GM23338 (cell line): ENCODE measurements at regions not wholly inside any gene's neighbourhood (a gene's known extent, or its start where the extent isn't known, plus 50 kb on each side); places are given as distances from the start of the nearest gene placed in this dataset.

Source experiments
- ATAC-seq: fragments of 200-7000 bp; cut with Tn5 transposase; 3 replicates; pipeline ENCODE4 v1.9.1; 2020
- DNase-seq: peaks from one replicate; pipeline ENCODE4 v3.0.0-alpha.2; 2015; ENCODE audit warnings: low spot score
- H2AFZ ChIP-seq: fragments of 200-600 bp; sonication (generic); 2 replicates; pipeline ENCODE4 v1.8.0; 2016; ENCODE audit warnings: antibody characterized with exemption, mild to moderate bottlenecking, moderate library complexity
- H3F3A ChIP-seq: fragments of 200-600 bp; sonication (generic); replicated peaks from 2 replicates; pipeline ENCODE4 v1.8.0; 2017; ENCODE audit warnings: antibody characterized with exemption, mixed run types, low read depth
- H3K27ac ChIP-seq: fragments of 200-600 bp; sonication (generic); 2 replicates; pipeline ENCODE4 v1.6.1; 2016; ENCODE audit warnings: low read depth
- H3K27me3 ChIP-seq: fragments of 200-600 bp; sonication (generic); 2 replicates; pipeline ENCODE4 v1.8.0; 2016; ENCODE audit warnings: mild to moderate bottlenecking, mixed run types, moderate library complexity; ENCODE audit not compliant: insufficient read depth
- H3K36me3 ChIP-seq: fragments of 200-600 bp; sonication (generic); 2 replicates; pipeline ENCODE4 v1.8.0; 2016; ENCODE audit warnings: mild to moderate bottlenecking; ENCODE audit not compliant: insufficient read depth
- H3K4me1 ChIP-seq: fragments of 200-600 bp; sonication (generic); 2 replicates; pipeline ENCODE4 v1.8.0; 2016; ENCODE audit warnings: mild to moderate bottlenecking, moderate library complexity; ENCODE audit not compliant: insufficient read depth
- H3K4me2 ChIP-seq: fragments of 200-600 bp; sonication (generic); 2 replicates; pipeline ENCODE4 v1.7.1; 2017; ENCODE audit warnings: mixed run types
- H3K4me3 ChIP-seq: fragments of 200-600 bp; sonication (generic); 2 replicates; pipeline ENCODE4 v1.6.1; 2016; ENCODE audit warnings: mixed run types
- H3K79me2 ChIP-seq: fragments of 200-600 bp; sonication (generic); replicated peaks from 2 replicates; pipeline ENCODE4 v1.8.0; 2017; ENCODE audit warnings: mild to moderate bottlenecking; ENCODE audit not compliant: insufficient read depth
- H3K9me2 ChIP-seq: fragments of 200-600 bp; sonication (generic); 2 replicates; pipeline ENCODE4 v1.8.0; 2017; ENCODE audit not compliant: insufficient read depth
- H4K20me1 ChIP-seq: fragments of 200-600 bp; sonication (generic); replicated peaks from 2 replicates; pipeline ENCODE4 v1.8.0; 2017; ENCODE audit warnings: mild to moderate bottlenecking; ENCODE audit not compliant: insufficient read depth
- H3K27ac Mint-ChIP-seq: 2 replicates; pipeline ENCODE4 v1.8.0; 2020; ENCODE audit warnings: inconsistent platforms, mild to moderate bottlenecking, moderate library complexity, mixed read lengths
- H3K27me3 Mint-ChIP-seq: 3 replicates; pipeline ENCODE4 v1.8.0; 2022; ENCODE audit warnings: low read depth, mild to moderate bottlenecking, moderate library complexity, mixed read lengths, inconsistent platforms; ENCODE audit not compliant: insufficient read depth, poor library complexity
- H3K36me3 Mint-ChIP-seq: 3 replicates; pipeline ENCODE4 v1.8.0; 2021; ENCODE audit warnings: low read depth, mild to moderate bottlenecking, inconsistent platforms, moderate library complexity, mixed read lengths
- H3K4me1 Mint-ChIP-seq: 3 replicates; pipeline ENCODE4 v1.8.0; 2020; ENCODE audit warnings: mild to moderate bottlenecking, inconsistent platforms, mixed read lengths
- H3K4me3 Mint-ChIP-seq: 3 replicates; pipeline ENCODE4 v1.8.0; 2021; ENCODE audit warnings: moderate library complexity, mild to moderate bottlenecking, inconsistent platforms, mixed read lengths
- H3K9me3 Mint-ChIP-seq: 3 replicates; pipeline ENCODE4 v1.8.0; 2020; ENCODE audit warnings: moderate library complexity, mild to moderate bottlenecking, inconsistent platforms, mixed read lengths
- CREB1 ChIP-seq: fragments of 250-450 bp; sonication (Bioruptor Pico); IDR thresholded peaks from 2 replicates; pipeline ENCODE4 v1.5.0; 2020; ENCODE audit warnings: low read depth, mild to moderate bottlenecking, moderate library complexity
- EZH2 ChIP-seq: fragments of 200-600 bp; sonication (generic); IDR thresholded peaks from one replicate; pipeline ENCODE4 v1.8.0; 2017; ENCODE audit warnings: antibody characterized with exemption, mild to moderate bottlenecking, low read depth; ENCODE audit not compliant: unreplicated experiment
- EZH2phosphoT487 ChIP-seq: fragments of 200-600 bp; sonication (generic); IDR thresholded peaks from one replicate; pipeline ENCODE4 v1.8.1; 2018; ENCODE audit warnings: antibody characterized with exemption; ENCODE audit not compliant: unreplicated experiment
- JUNB ChIP-seq: IDR thresholded peaks from one replicate; pipeline ENCODE4 v1.6.1; 2016; ENCODE audit warnings: antibody characterized with exemption; ENCODE audit not compliant: unreplicated experiment
- NANOG ChIP-seq: IDR thresholded peaks from 2 replicates; pipeline ENCODE4 v1.6.1; 2016; ENCODE audit warnings: antibody characterized with exemption, borderline replicate concordance
- POLR2AphosphoS5 ChIP-seq: IDR thresholded peaks from 2 replicates; pipeline ENCODE4 v1.6.1; 2016; ENCODE audit warnings: antibody characterized with exemption, low read depth
- REST ChIP-seq: IDR thresholded peaks from one replicate; pipeline ENCODE4 v1.6.1; 2018; ENCODE audit warnings: antibody characterized with exemption; ENCODE audit not compliant: unreplicated experiment
- STAT1 ChIP-seq: IDR thresholded peaks from one replicate; pipeline ENCODE4 v1.6.1; 2016; ENCODE audit warnings: antibody characterized with exemption; ENCODE audit not compliant: unreplicated experiment
- ZNF114 ChIP-seq: fragments of 250-450 bp; sonication (Bioruptor Pico); IDR thresholded peaks from 2 replicates; pipeline ENCODE4 v1.5.0; 2020; ENCODE audit warnings: mild to moderate bottlenecking, moderate library complexity
- ZNF331 ChIP-seq: fragments of 250-450 bp; sonication (Bioruptor Pico); IDR thresholded peaks from 2 replicates; pipeline ENCODE4 v1.5.0; 2020; ENCODE audit warnings: low read depth, mild to moderate bottlenecking, moderate library complexity
- TF ChIP-seq, protein P1 (sequence below): IDR thresholded peaks from 2 replicates; pipeline ENCODE4 v1.6.1; 2016; ENCODE audit warnings: antibody characterized with exemption
- TF ChIP-seq, protein P2 (sequence below), 2 experiments: fragments of 200-600 bp in 1 of 2; sonication (generic) in 1 of 2; conservative IDR thresholded peaks; 2 replicates each; pipeline versions ENCODE4 v1.5.1 to v1.6.1; 2016 to 2017; ENCODE audit warnings: antibody characterized with exemption in 2 of 2, low read depth in 2 of 2, mild to moderate bottlenecking in 2 of 2, moderate library complexity in 1 of 2

DNA sequence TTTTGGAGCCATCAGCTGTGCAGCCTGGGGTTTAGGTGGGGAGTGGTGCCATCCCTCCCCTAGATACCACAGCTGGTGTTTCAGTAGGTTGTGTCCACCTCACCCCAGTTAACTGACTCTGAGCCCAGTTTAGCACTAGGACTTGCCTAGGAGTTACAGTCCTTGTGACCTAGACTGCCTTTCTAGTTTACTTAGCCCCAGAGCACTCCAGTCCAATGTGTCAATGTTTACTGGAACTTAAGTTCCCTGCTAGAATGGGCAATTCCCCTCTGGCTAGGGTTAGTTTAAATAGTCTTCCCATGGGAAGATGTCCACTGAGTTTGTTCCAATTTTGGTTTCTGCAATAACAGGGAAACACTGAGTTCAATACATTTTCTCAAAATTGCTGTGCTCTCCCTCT, 909.2 kb downstream of the CCDC85A start:
- Histone ChIP-seq H3K27me3 (no peaks in the 10 kb centered on the region), H3K4me1 (no peaks in the 10 kb centered on the region), H3K79me2 (no peaks in the 10 kb centered on the region), H3K4me2 (no peak overlapping the region), H4K20me1 (no peaks in the 10 kb centered on the region), H3K4me3 (no peak overlapping the region), H3K9me2 (no peaks in the 10 kb centered on the region), H2AFZ (no peak overlapping the region), H3F3A (no peaks in the 10 kb centered on the region), H3K27ac (no peak overlapping the region), H3K36me3 (no peaks in the 10 kb centered on the region)
- no peak overlapping the region for H3K27ac Mint-ChIP-seq
- peaks cover 7% of the 10 kb centered on the region; the same call in 1 of the 3 replicates for H3K9me3 Mint-ChIP-seq
- no peaks in the 10 kb centered on the region for H3K4me1 Mint-ChIP-seq
- DNase-seq (no peak), ATAC-seq (no peak)
- no peak for TF ChIP-seq EZH2phosphoT487
- TF ChIP-seq EZH2 = no peak
- TF ChIP-seq ZNF331 (CRISPR knock-in tag) = no peak
- TF ChIP-seq STAT1 = no peak
- H3K36me3 Mint-ChIP-seq = no peaks in the 10 kb centered on the region
- no peaks in the 10 kb centered on the region for H3K27me3 Mint-ChIP-seq
- H3K4me3 Mint-ChIP-seq = no peak overlapping the region

GRCh38 chr2:57097855-57098254, 914.1 kb downstream of the CCDC85A start:
- no peaks in the 10 kb centered on the region for H3K4me1 Mint-ChIP-seq
- no peaks in the 10 kb centered on the region for H3K36me3 Mint-ChIP-seq
- TF ChIP-seq, protein P1, sequence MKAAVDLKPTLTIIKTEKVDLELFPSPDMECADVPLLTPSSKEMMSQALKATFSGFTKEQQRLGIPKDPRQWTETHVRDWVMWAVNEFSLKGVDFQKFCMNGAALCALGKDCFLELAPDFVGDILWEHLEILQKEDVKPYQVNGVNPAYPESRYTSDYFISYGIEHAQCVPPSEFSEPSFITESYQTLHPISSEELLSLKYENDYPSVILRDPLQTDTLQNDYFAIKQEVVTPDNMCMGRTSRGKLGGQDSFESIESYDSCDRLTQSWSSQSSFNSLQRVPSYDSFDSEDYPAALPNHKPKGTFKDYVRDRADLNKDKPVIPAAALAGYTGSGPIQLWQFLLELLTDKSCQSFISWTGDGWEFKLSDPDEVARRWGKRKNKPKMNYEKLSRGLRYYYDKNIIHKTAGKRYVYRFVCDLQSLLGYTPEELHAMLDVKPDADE = no peak
- TF ChIP-seq STAT1 (no peak), EZH2phosphoT487 (no peak), CREB1 (CRISPR knock-in tag) (no peak), JUNB (no peak), POLR2AphosphoS5 (no peak), REST (no peak), NANOG (no peak), ZNF331 (CRISPR knock-in tag) (no peak), ZNF114 (no peak), EZH2 (no peak)
- TF ChIP-seq, protein P2, sequence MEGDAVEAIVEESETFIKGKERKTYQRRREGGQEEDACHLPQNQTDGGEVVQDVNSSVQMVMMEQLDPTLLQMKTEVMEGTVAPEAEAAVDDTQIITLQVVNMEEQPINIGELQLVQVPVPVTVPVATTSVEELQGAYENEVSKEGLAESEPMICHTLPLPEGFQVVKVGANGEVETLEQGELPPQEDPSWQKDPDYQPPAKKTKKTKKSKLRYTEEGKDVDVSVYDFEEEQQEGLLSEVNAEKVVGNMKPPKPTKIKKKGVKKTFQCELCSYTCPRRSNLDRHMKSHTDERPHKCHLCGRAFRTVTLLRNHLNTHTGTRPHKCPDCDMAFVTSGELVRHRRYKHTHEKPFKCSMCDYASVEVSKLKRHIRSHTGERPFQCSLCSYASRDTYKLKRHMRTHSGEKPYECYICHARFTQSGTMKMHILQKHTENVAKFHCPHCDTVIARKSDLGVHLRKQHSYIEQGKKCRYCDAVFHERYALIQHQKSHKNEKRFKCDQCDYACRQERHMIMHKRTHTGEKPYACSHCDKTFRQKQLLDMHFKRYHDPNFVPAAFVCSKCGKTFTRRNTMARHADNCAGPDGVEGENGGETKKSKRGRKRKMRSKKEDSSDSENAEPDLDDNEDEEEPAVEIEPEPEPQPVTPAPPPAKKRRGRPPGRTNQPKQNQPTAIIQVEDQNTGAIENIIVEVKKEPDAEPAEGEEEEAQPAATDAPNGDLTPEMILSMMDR (conservative IDR thresholded peaks at IDR 0.05; ENCODE audit: low read depth in 2 of 2) = no peak
- H3K4me3 Mint-ChIP-seq = no peak overlapping the region
- no peaks in the 10 kb centered on the region for H3K79me2 ChIP-seq
- no peaks in the 10 kb centered on the region for H3K36me3 ChIP-seq
- no peak overlapping the region for H3K27ac Mint-ChIP-seq
- no peak overlapping the region for H3K4me3 ChIP-seq
- no peak overlapping the region for H3K4me2 ChIP-seq
- no peak overlapping the region for H2AFZ ChIP-seq
- ATAC-seq = no peak
- no peak for DNase-seq
- H3F3A ChIP-seq = no peaks in the 10 kb centered on the region
- no peak overlapping the region for H3K27ac ChIP-seq
- H3K27me3 Mint-ChIP-seq = no peaks in the 10 kb centered on the region
- no peaks in the 10 kb centered on the region for H4K20me1 ChIP-seq
- H3K9me2 ChIP-seq = no peaks in the 10 kb centered on the region
- H3K9me3 Mint-ChIP-seq = peaks cover 7% of the 10 kb centered on the region; the same call in 1 of the 3 replicates
- H3K4me1 ChIP-seq = no peaks in the 10 kb centered on the region
- no peaks in the 10 kb centered on the region for H3K27me3 ChIP-seq
